Astrocyte of the spinal cord (primary cell): ENCODE measurements at regions not wholly inside any gene's neighbourhood (a gene's known extent, or its start where the extent isn't known, plus 50 kb on each side); places are given as distances from the start of the nearest gene placed in this dataset.

Experiments used
- DNase-seq: peaks from one replicate; pipeline ENCODE4 v3.0.0; 2011; ENCODE audit warnings: low read depth, low spot score
- H3K4me3 ChIP-seq: 2 replicates; pipeline ENCODE4 v1.5.1; 2011; ENCODE audit warnings: low read depth, mild to moderate bottlenecking, low read length, moderate library complexity
- CTCF ChIP-seq: IDR thresholded peaks from 2 replicates; pipeline ENCODE4 v1.5.1; 2012; ENCODE audit warnings: low read depth, mild to moderate bottlenecking, low read length, inconsistent platforms
- in situ Hi-C: cut with HindIII; loops from 2 replicates; pipeline ENCODE4 v1.10.0; 2017; ENCODE audit warnings: low sequenced_read_pairs

DNA sequence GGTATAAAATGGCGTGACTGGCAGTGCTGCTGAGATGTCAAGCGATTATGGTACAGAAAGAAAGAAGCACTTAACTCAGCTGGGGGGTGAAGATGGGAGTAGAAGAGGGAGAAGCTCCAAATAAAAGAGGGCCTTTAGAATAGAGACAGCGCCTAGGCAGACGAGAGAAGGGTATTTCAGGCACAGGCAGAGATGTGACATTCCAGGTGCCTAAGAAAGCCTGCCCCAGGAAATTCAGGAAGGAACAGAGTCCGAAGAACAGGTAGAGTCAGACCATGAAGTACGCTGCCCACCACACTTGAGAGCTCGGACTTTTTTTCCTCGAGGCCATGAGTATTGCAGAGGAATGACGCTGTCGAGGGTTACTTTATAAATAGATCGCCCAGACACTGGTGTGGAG lies 170.9 kb upstream of the ATF7IP start:
- in situ Hi-C loops: no loop called here
- H3K4me3 ChIP-seq: no peak overlapping the region
- no peak for TF ChIP-seq CTCF
- no peak for DNase-seq

GRCh38 chr12:14199455-14200198 lies 165.9 kb upstream of the ATF7IP start:
- DNase-seq: no peak
- H3K4me3 ChIP-seq: no peak overlapping the region
- in situ Hi-C loops: no loop called here
- TF ChIP-seq CTCF: no peak

DNA sequence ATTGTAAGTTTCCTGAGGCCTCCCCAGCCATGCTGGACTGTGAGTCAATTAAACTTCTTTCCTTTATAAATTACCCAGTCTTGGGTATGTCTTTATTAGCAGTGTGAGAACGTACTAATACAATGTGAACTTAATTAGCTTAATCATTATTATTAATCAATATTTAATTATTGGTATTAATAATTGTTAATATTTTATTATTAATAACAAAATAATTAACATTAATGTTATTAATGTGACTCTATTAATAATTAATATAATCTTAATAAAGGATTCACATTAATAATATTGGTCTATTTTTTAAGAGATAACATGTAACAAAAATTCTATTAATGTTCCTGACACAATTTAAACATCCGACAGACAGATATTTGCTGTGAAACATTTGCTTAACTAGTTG lies 164.9 kb upstream of the ATF7IP start:
- in situ Hi-C loops: no loop called here
- no peak for TF ChIP-seq CTCF
- DNase-seq: no peak
- H3K4me3 ChIP-seq: no peak overlapping the region

DNA sequence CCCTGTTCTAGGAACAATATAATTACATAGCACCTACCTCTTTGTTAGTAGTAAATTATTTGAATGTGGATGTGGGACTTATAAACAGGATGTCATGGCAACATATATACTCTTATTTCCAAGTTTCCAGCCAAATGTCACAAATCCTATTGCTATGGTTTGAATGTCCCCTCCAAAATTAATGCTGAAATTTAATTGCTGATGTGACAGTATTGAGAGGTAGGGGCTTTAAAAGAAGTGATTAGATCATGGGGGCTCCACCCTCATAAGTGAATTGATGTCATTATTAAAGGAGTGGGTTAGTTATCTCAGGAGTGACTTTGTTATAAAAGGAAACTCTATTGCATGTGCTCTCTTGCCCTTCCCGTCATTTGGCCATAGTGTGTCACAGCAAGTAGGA lies 164.2 kb upstream of the ATF7IP start:
- TF ChIP-seq CTCF: no peak
- H3K4me3 ChIP-seq: no peak overlapping the region
- in situ Hi-C loops: no loop called here
- DNase-seq: no peak

DNA sequence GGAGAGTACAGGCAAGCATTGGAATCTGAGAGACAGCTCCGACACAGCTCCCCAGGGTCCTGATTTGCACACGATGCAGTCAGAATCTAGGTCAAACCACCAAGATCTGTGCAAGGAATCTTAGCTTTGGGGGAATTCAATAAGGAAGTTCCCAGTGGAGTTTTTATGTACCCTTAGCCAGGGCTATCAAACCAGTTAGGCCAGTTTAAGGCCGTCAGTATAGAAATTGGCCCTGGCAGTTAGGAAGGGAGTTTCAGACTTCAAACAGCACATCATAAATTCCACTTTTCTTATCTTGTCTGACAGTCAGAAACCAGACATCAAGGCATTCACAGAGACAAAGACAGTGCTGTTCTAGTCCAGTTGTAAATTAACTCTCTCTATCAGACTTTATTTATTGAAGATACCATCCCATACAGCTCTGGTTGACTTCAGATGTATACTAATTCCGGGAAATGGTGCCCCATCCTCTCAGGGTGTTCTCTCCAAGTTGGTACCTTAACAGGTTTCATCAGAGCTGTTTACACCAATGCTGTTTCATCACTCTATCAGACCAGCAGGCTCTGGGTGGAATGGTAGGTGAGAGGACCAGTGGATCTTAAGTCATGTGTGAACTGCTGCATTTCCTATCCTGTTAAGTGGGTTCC lies 157.5 kb upstream of the ATF7IP start:
- in situ Hi-C loops: no loop called here
- no peak for DNase-seq
- no peak overlapping the region for H3K4me3 ChIP-seq
- TF ChIP-seq CTCF: no peak

DNA sequence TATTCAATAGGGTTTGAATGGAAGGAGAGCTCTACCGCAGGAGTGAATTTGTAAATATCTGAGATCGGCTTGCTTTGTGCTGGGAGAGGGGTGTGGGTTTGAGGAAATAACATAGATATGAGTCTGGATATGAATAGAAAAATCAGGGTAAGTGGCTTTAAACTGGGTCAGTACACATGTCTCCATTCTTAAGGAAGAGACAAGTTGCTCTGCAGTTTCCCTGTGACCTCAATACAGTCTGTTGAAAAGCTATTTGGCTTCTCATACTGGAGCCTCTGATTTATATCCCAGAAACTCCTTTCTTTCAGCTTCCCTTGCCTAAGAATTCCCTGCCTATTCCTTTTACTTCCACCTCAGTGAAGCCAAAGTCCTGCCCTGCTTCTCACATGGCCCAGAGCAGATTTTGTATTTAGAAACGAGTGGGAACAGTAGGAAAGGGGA lies 153.5 kb upstream of the ATF7IP start:
- in situ Hi-C loops: no loop called here
- H3K4me3 ChIP-seq: no peak overlapping the region
- DNase-seq: no peak
- no peak for TF ChIP-seq CTCF
